PC-9 (cell line): ENCODE measurements at regions not wholly inside any gene's neighbourhood (a gene's known extent, or its start where the extent isn't known, plus 50 kb on each side); places are given as distances from the start of the nearest gene placed in this dataset.

Experiments used
- EZH2 ChIP-seq: fragments of 200-600 bp; sonication (generic); IDR thresholded peaks from 2 replicates; pipeline ENCODE4 v1.8.0; 2017; ENCODE audit warnings: antibody characterized with exemption, low read depth
- TF ChIP-seq, protein P1 (sequence below): fragments of 200-600 bp; sonication (generic); conservative IDR thresholded peaks from 2 replicates; pipeline ENCODE4 v1.6.1; 2017; ENCODE audit warnings: mixed run types, antibody characterized with exemption, mild to moderate bottlenecking, moderate library complexity

DNA sequence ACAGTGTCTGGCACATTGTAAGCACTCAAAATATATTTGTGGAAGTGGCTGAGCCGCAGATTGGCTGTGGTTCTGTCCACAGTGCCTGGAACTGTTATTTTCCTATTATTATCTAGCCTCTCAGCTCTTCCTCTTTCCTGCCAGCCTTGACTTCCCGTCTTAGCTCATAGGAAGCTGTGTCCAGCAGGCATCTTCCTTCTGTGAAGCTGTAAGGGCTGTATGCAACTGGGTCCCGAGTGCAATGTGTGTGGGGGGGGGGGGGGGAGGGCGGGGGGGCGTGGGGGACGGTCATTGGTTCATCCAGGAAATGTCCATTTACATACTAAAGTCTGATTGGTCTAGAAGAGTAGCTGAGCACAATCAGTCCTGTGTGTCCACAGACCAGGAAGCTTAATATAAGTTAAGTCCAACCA, 210.7 kb downstream of the PDGFRA start:
- TF ChIP-seq, protein P1, sequence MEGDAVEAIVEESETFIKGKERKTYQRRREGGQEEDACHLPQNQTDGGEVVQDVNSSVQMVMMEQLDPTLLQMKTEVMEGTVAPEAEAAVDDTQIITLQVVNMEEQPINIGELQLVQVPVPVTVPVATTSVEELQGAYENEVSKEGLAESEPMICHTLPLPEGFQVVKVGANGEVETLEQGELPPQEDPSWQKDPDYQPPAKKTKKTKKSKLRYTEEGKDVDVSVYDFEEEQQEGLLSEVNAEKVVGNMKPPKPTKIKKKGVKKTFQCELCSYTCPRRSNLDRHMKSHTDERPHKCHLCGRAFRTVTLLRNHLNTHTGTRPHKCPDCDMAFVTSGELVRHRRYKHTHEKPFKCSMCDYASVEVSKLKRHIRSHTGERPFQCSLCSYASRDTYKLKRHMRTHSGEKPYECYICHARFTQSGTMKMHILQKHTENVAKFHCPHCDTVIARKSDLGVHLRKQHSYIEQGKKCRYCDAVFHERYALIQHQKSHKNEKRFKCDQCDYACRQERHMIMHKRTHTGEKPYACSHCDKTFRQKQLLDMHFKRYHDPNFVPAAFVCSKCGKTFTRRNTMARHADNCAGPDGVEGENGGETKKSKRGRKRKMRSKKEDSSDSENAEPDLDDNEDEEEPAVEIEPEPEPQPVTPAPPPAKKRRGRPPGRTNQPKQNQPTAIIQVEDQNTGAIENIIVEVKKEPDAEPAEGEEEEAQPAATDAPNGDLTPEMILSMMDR: no peak
- no peak for TF ChIP-seq EZH2
